GM21367 (cell line): ENCODE measurements at regions not wholly inside any gene's neighbourhood (a gene's known extent, or its start where the extent isn't known, plus 50 kb on each side); places are given as distances from the start of the nearest gene placed in this dataset.

ENCODE experiments used
- ATAC-seq: cut with Tn5 transposase; IDR thresholded peaks from one replicate; pipeline ENCODE4 v1.9.1; 2021; ENCODE audit not compliant: unreplicated experiment

GRCh38 chr15:70198441-70199123 is 100.9 kb upstream of the TLE3 start:
- no peak for ATAC-seq

GRCh38 chr15:70197945-70198361 is 100.2 kb upstream of the TLE3 start:
- ATAC-seq = no peak

GRCh38 chr15:70197318-70197944 is 99.7 kb upstream of the TLE3 start:
- no peak for ATAC-seq

- ATAC-seq = peak; percentile 62
These were observed 98.9 kb upstream of the TLE3 start for GRCh38 chr15:70196372-70197316.

- no peak for ATAC-seq
These were observed 98.0 kb upstream of the TLE3 start for GRCh38 chr15:70195587-70196305.

- no peak for ATAC-seq
These were observed 97.5 kb upstream of the TLE3 start for GRCh38 chr15:70195171-70195570.

- no peak for ATAC-seq
These were observed 96.5 kb upstream of the TLE3 start for GRCh38 chr15:70194266-70194665.

GRCh38 chr15:70193734-70194133 is 96.0 kb upstream of the TLE3 start:
- no peak for ATAC-seq

- no peak for ATAC-seq
These were observed 94.8 kb upstream of the TLE3 start for GRCh38 chr15:70192490-70192889.

- no peak for ATAC-seq
These were observed 94.3 kb upstream of the TLE3 start for GRCh38 chr15:70192041-70192440.

GRCh38 chr15:70190965-70191364 is 93.2 kb upstream of the TLE3 start:
- no peak for ATAC-seq

GRCh38 chr15:70189826-70190695 is 92.3 kb upstream of the TLE3 start:
- ATAC-seq = no peak

- ATAC-seq = no peak
These were observed 90.6 kb upstream of the TLE3 start for GRCh38 chr15:70188286-70188685.

GRCh38 chr15:70187331-70187730 is 89.6 kb upstream of the TLE3 start:
- no peak for ATAC-seq

- no peak for ATAC-seq
These were observed 88.4 kb upstream of the TLE3 start for GRCh38 chr15:70186152-70186551.

- no peak for ATAC-seq
These were observed 87.6 kb upstream of the TLE3 start for GRCh38 chr15:70185251-70185711.

GRCh38 chr15:70182858-70183695 is 85.4 kb upstream of the TLE3 start:
- no peak for ATAC-seq

GRCh38 chr15:70181626-70182255 is 84.0 kb upstream of the TLE3 start:
- ATAC-seq = no peak
